OCI-LY3 (cell line): ENCODE measurements at regions not wholly inside any gene's neighbourhood (a gene's known extent, or its start where the extent isn't known, plus 50 kb on each side); places are given as distances from the start of the nearest gene placed in this dataset.

Source experiments
- EZH2phosphoT487 ChIP-seq: fragments of 200-600 bp; shearing (Covaris generic); IDR thresholded peaks from 2 replicates; pipeline ENCODE4 v1.6.1; 2018; ENCODE audit warnings: antibody characterized with exemption, mixed run types, low read depth
- TF ChIP-seq, protein P1 (sequence below): fragments of 200-600, 300-600 bp; sonication (generic); IDR thresholded peaks from 2 replicates; pipeline ENCODE4 v1.5.1; 2014; ENCODE audit warnings: antibody characterized with exemption, low read length, low read depth

DNA sequence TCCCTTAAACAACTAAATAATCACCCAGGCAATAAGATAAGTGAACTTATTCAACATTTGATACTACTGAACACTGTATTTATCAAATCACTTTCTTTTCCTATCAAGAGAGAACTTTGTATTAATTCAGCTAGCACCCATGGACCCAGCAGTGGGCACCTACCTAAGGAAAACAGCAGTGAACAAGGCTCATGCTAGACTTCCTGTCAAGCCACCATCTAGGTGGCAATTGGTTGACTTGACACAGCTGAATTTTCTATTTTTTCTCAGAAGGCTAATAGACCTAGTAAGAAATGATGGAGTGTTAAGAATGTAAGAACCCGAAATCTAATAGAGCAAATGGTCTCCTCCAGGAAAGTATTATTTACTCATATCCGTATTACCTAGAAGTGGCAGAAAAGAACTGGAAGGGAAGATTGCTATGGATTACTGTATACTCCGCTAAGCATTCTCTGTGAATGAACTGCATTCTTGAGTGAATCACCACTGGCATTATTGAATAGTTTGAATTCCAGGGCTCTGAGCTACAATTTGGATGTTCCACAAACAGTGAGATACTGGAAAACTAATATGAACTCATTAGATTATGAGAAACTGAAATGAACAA, 988.2 kb upstream of the CDH2 start:
- no peak for TF ChIP-seq EZH2phosphoT487
- TF ChIP-seq, protein P1, sequence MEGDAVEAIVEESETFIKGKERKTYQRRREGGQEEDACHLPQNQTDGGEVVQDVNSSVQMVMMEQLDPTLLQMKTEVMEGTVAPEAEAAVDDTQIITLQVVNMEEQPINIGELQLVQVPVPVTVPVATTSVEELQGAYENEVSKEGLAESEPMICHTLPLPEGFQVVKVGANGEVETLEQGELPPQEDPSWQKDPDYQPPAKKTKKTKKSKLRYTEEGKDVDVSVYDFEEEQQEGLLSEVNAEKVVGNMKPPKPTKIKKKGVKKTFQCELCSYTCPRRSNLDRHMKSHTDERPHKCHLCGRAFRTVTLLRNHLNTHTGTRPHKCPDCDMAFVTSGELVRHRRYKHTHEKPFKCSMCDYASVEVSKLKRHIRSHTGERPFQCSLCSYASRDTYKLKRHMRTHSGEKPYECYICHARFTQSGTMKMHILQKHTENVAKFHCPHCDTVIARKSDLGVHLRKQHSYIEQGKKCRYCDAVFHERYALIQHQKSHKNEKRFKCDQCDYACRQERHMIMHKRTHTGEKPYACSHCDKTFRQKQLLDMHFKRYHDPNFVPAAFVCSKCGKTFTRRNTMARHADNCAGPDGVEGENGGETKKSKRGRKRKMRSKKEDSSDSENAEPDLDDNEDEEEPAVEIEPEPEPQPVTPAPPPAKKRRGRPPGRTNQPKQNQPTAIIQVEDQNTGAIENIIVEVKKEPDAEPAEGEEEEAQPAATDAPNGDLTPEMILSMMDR, result no peak
